Activated T-helper 1 cell treated with anti-CD3 and anti-CD28 coated beads, Interleukin-2, amount 50 U/mL, for 16 hours (primary cell): ENCODE measurements at regions not wholly inside any gene's neighbourhood (a gene's known extent, or its start where the extent isn't known, plus 50 kb on each side); places are given as distances from the start of the nearest gene placed in this dataset.
"Not testable (repeated sequence)": the region's sequence is repeated elsewhere in the genome, so short reads cannot be mapped to it uniquely, and the experiment has no call there.

Experiments used
- DNase-seq, 2 donors: peaks; one replicate each; pipeline ENCODE4 v3.0.0-alpha.2; 2020; ENCODE audit warnings: low read depth in 1 of 2, low spot score in 1 of 2

GRCh38 chr1:228668553-228669241 is 66.6 kb upstream of the RHOU start:
- no peak for DNase-seq

GRCh38 chr1:228669242-228669585 is 66.1 kb upstream of the RHOU start:
- no peak for DNase-seq

GRCh38 chr1:228681076-228681565 is 54.2 kb upstream of the RHOU start:
- DNase-seq = not testable (repeated sequence)

- DNase-seq = no peak
Observed at GRCh38 chr1:228683428-228683827, 51.9 kb upstream of the RHOU start.

GRCh38 chr1:228684607-228685006 is 50.7 kb upstream of the RHOU start:
- DNase-seq = no peak

GRCh38 chr1:228685081-228685660 is 50.1 kb upstream of the RHOU start:
- no peak for DNase-seq
